H9 (cell line): ENCODE measurements at regions not wholly inside any gene's neighbourhood (a gene's known extent, or its start where the extent isn't known, plus 50 kb on each side); places are given as distances from the start of the nearest gene placed in this dataset.

Source experiments
- DNase-seq: peaks from one replicate; pipeline ENCODE4 v3.0.0-alpha.2; 2017
- H2AFZ ChIP-seq: one replicate; pipeline ENCODE4 v1.6.1; 2013; ENCODE audit warnings: mild to moderate bottlenecking, low read length, control low read depth, moderate library complexity
- H2AK5ac ChIP-seq: 2 replicates; pipeline ENCODE4 v1.6.1; 2013; ENCODE audit warnings: low read length, control low read depth, mixed read lengths; ENCODE audit not compliant: insufficient read length
- H2BK120ac ChIP-seq: one replicate; pipeline ENCODE4 v1.6.1; 2013; ENCODE audit warnings: low read depth, mild to moderate bottlenecking, low read length, control low read depth, inconsistent platforms; ENCODE audit not compliant: poor library complexity, severe bottlenecking
- H2BK12ac ChIP-seq: 2 replicates; pipeline ENCODE4 v1.6.1; 2013; ENCODE audit warnings: low read length, control low read depth, mixed read lengths, low read depth; ENCODE audit not compliant: insufficient read length
- H2BK15ac ChIP-seq: 2 replicates; pipeline ENCODE4 v1.6.1; 2013; ENCODE audit warnings: low read depth, low read length, control low read depth
- H2BK20ac ChIP-seq: one replicate; pipeline ENCODE4 v1.6.1; 2013; ENCODE audit warnings: low read depth, mild to moderate bottlenecking, low read length, control low read depth, inconsistent platforms; ENCODE audit not compliant: poor library complexity, severe bottlenecking
- H2BK5ac ChIP-seq: 2 replicates; pipeline ENCODE4 v1.6.1; 2013; ENCODE audit warnings: low read length, control low read depth, mixed read lengths; ENCODE audit not compliant: insufficient read length
- H3K14ac ChIP-seq: 2 replicates; pipeline ENCODE4 v1.6.1; 2013; ENCODE audit warnings: low read length, control low read depth; ENCODE audit not compliant: insufficient read depth
- H3K18ac ChIP-seq: 2 replicates; pipeline ENCODE4 v1.6.1; 2013; ENCODE audit warnings: low read depth, mild to moderate bottlenecking, mixed read lengths, low read length, control low read depth; ENCODE audit not compliant: insufficient read length
- H3K23ac ChIP-seq: 2 replicates; pipeline ENCODE4 v1.6.1; 2013; ENCODE audit warnings: low read length, control low read depth, mixed read lengths, low read depth; ENCODE audit not compliant: insufficient read length
- H3K23me2 ChIP-seq: 2 replicates; pipeline ENCODE4 v1.6.1; 2013; ENCODE audit warnings: low read depth, mild to moderate bottlenecking, mixed read lengths, low read length, control low read depth; ENCODE audit not compliant: insufficient read length, poor library complexity, severe bottlenecking
- H3K27ac ChIP-seq: 2 replicates; pipeline ENCODE4 v1.5.1; 2013; ENCODE audit warnings: low read length, control low read depth, mixed read lengths, low read depth; ENCODE audit not compliant: insufficient read length
- H3K27me3 ChIP-seq: 2 replicates; pipeline ENCODE4 v1.6.1; 2013; ENCODE audit warnings: low read length, control low read depth, inconsistent platforms; ENCODE audit not compliant: insufficient read depth
- H3K4ac ChIP-seq: 2 replicates; pipeline ENCODE4 v1.6.1; 2013; ENCODE audit warnings: low read depth, mild to moderate bottlenecking, control low read depth, inconsistent platforms, low read length, moderate library complexity
- H3K4me1 ChIP-seq: 2 replicates; pipeline ENCODE4 v1.6.1; 2013; ENCODE audit warnings: low read length, control low read depth, inconsistent platforms; ENCODE audit not compliant: insufficient read depth
- H3K4me2 ChIP-seq: 2 replicates; pipeline ENCODE4 v1.6.1; 2013; ENCODE audit warnings: low read length, control low read depth, mixed read lengths; ENCODE audit not compliant: insufficient read length, insufficient read depth
- H3K56ac ChIP-seq: 2 replicates; pipeline ENCODE4 v1.6.1; 2013; ENCODE audit warnings: low read depth, mild to moderate bottlenecking, mixed read lengths, low read length, control low read depth; ENCODE audit not compliant: insufficient read length
- H3K79me1 ChIP-seq: 2 replicates; pipeline ENCODE4 v1.6.1; 2013; ENCODE audit warnings: low read depth, mild to moderate bottlenecking, moderate library complexity, low read length, control low read depth, inconsistent platforms; ENCODE audit not compliant: insufficient read depth, poor library complexity, severe bottlenecking
- H3K79me2 ChIP-seq: 2 replicates; pipeline ENCODE4 v1.6.1; 2013; ENCODE audit warnings: low read length, control low read depth, inconsistent platforms; ENCODE audit not compliant: insufficient read depth
- H3K9ac ChIP-seq: 2 replicates; pipeline ENCODE4 v1.6.1; 2013; ENCODE audit warnings: low read length, control low read depth, mixed read lengths; ENCODE audit not compliant: insufficient read length; ENCODE audit errors: extremely low read depth
- H3K9me3 ChIP-seq: one replicate; pipeline ENCODE4 v1.6.1; 2013; ENCODE audit warnings: low read depth, low read length, inconsistent platforms; ENCODE audit not compliant: control insufficient read depth
- H3T11ph ChIP-seq: one replicate; pipeline ENCODE4 v1.6.1; 2013; ENCODE audit warnings: mild to moderate bottlenecking, low read length, control low read depth, inconsistent platforms
- H4K20me1 ChIP-seq: one replicate; pipeline ENCODE4 v1.6.1; 2013; ENCODE audit not compliant: control insufficient read depth, insufficient read length, insufficient read depth
- H4K5ac ChIP-seq: 2 replicates; pipeline ENCODE4 v1.6.1; 2013; ENCODE audit warnings: low read depth, mild to moderate bottlenecking, mixed read lengths, low read length, control low read depth; ENCODE audit not compliant: insufficient read length
- H4K8ac ChIP-seq: replicated peaks from 2 replicates; pipeline ENCODE4 v1.6.1; 2013; ENCODE audit warnings: low read length, control low read depth, mixed read lengths, low read depth; ENCODE audit not compliant: insufficient read length
- H4K91ac ChIP-seq: 2 replicates; pipeline ENCODE4 v1.6.1; 2013; ENCODE audit warnings: low read depth, mild to moderate bottlenecking, moderate library complexity, mixed read lengths, low read length, control low read depth; ENCODE audit not compliant: insufficient read length
- H3K27ac Mint-ChIP-seq, 3 experiments: 2 replicates in 2 of 3; 3 replicates in 1 of 3; pipeline ENCODE4 v1.8.0; 2020 to 2021; ENCODE audit warnings: mixed read lengths in 3 of 3, mild to moderate bottlenecking in 1 of 3, moderate library complexity in 1 of 3
- H3K27me3 Mint-ChIP-seq: 2 replicates; pipeline ENCODE4 v1.8.0; 2021; ENCODE audit warnings: low read depth, mild to moderate bottlenecking, moderate library complexity, mixed read lengths
- H3K36me3 Mint-ChIP-seq, 3 experiments: 2 replicates in 2 of 3; 3 replicates in 1 of 3; pipeline ENCODE4 v1.8.0; 2020 to 2021; ENCODE audit warnings: low read depth in 3 of 3, mixed read lengths in 3 of 3; ENCODE audit not compliant: insufficient read depth in 1 of 3
- H3K4me1 Mint-ChIP-seq, 2 experiments: 2 replicates each; pipeline ENCODE4 v1.8.0; 2020; ENCODE audit warnings: mixed read lengths in 2 of 2
- H3K4me3 Mint-ChIP-seq, 2 experiments: 2 replicates in 1 of 2; 3 replicates in 1 of 2; pipeline ENCODE4 v1.8.0; 2020 to 2021; ENCODE audit warnings: mild to moderate bottlenecking in 2 of 2, mixed read lengths in 2 of 2, moderate library complexity in 1 of 2
- H3K9me3 Mint-ChIP-seq, 2 experiments: 2 replicates in 1 of 2; 3 replicates in 1 of 2; pipeline ENCODE4 v1.8.0; 2020; ENCODE audit warnings: mild to moderate bottlenecking in 2 of 2, mixed read lengths in 2 of 2, moderate library complexity in 1 of 2
- CTCF ChIP-seq: fragments of 200-600 bp; sonication (generic); conservative IDR thresholded peaks from 3 replicates; pipeline ENCODE4 v1.8.0; 2021; ENCODE audit warnings: antibody characterized with exemption, mild to moderate bottlenecking
- WGBS: extraction: QIAGEN DNeasy Blood & Tissue Kit; methylation state at CpG from one replicate; pipeline ENCODE4 v1.1.7; 2013; ENCODE audit warnings: missing lambda C conversion rate, low lambda C conversion rate, mixed read lengths; ENCODE audit not compliant: insufficient read length; ENCODE audit errors: extremely low coverage; 5-methylcytosine and 5-hydroxymethylcytosine counted together

DNA sequence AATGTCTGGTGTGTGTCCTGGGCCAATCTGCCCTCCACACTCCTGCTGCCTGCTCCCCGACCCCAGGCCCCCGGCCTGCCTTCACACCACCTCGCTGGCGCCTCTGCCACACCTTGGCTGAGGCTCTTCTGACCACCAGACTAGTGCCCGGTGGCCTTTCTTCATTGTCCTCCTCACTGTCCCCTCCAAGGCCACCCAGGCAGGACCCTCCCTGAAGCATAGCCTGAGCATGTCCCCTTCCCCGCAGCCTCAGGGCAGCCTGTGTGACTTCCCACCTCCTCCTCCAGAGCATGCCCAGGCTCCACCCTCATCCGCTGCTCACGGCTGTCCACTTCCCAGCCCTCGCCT, 154.6 kb downstream of the OLFM1 start:
- Histone ChIP-seq H3K23ac (no peak overlapping the region), H2BK5ac (no peak overlapping the region), H3K4ac (no peak overlapping the region), H3K9me3 (no peaks in the 10 kb centered on the region), H3K4me2 (no peak overlapping the region), H3T11ph (no peak overlapping the region), H3K27me3 (no peaks in the 10 kb centered on the region), H3K27ac (no peak overlapping the region), H2BK12ac (no peak overlapping the region), H3K79me1 (no peaks in the 10 kb centered on the region), H4K20me1 (no peaks in the 10 kb centered on the region), H3K4me1 (no peaks in the 10 kb centered on the region; the same call in 1 of the 2 replicates), H2AFZ (no peak overlapping the region), H4K91ac (no peak overlapping the region), H3K23me2 (no peaks in the 10 kb centered on the region), H3K14ac (no peak overlapping the region), H2BK120ac (no peak overlapping the region), H3K79me2 (no peaks in the 10 kb centered on the region), H2BK20ac (no peak overlapping the region), H2BK15ac (no peak overlapping the region), H3K18ac (no peak overlapping the region), H3K9ac (no peak overlapping the region), H3K56ac (no peak overlapping the region), H2AK5ac (no peak overlapping the region), H4K5ac (no peak overlapping the region), H4K8ac (no peak overlapping the region)
- peaks cover 10 to 13% of the 10 kb centered on the region in 2 experiments; a peak in 3 of 4 replicates for H3K4me1 Mint-ChIP-seq
- H3K9me3 Mint-ChIP-seq = no peaks in the 10 kb centered on the region
- no peak overlapping the region for H3K4me3 Mint-ChIP-seq
- no peaks in the 10 kb centered on the region for H3K36me3 Mint-ChIP-seq
- no peak for DNase-seq
- peaks cover 3% of the 10 kb centered on the region; the same call in 1 of the 2 replicates for H3K27me3 Mint-ChIP-seq
- TF ChIP-seq CTCF = no peak
- no CpG with 5 or more reads among the region's 9 CpGs for WGBS
- peak overlapping the region in 1 of 3 experiments; percentile 79; a peak in 1 of 7 replicates for H3K27ac Mint-ChIP-seq
